GM20000 (cell line): ENCODE measurements at regions not wholly inside any gene's neighbourhood (a gene's known extent, or its start where the extent isn't known, plus 50 kb on each side); places are given as distances from the start of the nearest gene placed in this dataset.

Source experiments
- DNase-seq: peaks from one replicate; pipeline ENCODE4 v3.0.0; 2012; ENCODE audit warnings: low spot score
- CTCF ChIP-seq: IDR thresholded peaks from 2 replicates; pipeline ENCODE4 v1.5.1; 2012; ENCODE audit warnings: mild to moderate bottlenecking, control low read depth; ENCODE audit errors: extremely low read depth, missing control alignments

DNA sequence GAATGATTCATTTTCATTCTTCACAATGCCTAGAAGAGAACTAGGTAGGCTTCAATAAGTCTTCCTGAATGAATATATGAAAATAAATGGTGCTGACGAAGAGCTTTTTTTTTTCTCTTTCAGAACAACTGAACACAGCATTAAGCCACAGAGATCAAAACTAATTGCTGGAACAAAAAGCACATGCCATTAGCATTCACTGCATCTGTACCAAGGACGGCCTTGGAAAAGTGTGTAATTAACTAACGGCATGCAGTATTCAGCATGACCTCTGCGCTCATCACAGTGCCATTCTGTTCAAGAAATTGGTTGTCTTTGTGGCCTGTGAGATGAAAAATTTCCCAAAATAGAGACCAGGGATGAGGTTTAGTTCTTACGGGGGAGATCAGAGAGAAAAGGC lies 99.3 kb downstream of the NUDT12 start:
- DNase-seq: no peak

DNA sequence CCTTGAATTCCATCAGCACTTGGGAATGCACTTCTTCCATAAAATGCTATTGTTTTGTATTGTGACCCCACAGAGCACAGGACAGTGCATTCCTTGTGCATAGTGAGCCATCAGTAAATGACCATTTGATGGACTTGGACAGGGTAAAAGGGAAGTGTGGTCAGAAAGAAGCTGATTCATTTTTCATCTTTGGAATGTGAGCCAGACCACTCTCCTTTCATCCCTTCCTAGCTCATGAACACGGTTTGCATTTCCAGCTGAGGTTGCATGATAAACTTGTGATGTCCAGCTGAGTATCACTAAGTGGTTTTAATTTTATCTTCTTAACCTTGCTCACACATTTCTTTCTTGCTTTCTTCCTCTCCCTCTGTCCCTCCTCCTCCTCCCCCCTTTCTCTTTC lies 101.3 kb downstream of the NUDT12 start:
- TF ChIP-seq CTCF: no peak
- DNase-seq: no peak

More for the DNA sequence above, 99.3 kb downstream of the NUDT12 start:
- TF ChIP-seq CTCF: no peak

GRCh38 chr5:103458497-103459040 lies 104.0 kb downstream of the NUDT12 start:
- no peak for DNase-seq
- TF ChIP-seq CTCF: no peak

DNA sequence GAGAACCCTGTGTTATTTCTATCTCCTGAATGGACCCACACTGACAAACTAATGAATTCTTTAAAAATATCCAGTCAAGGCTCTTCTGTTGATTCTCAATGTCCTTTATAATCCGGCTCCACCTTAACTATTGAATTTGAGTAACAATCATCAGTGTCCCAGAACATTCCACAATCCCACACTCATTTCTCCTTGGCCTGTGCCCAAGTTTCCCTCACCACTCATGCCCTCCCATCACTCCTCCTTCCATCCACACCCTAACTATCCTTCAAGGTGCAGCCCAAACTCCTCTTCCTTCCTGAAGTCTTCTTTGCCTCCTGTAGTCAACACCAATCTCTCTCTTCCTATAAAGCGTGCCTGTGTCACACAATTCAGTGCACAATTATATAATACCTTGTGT lies 106.1 kb downstream of the NUDT12 start:
- no peak for TF ChIP-seq CTCF
- DNase-seq: no peak

GRCh38 chr5:103455796-103456195 lies 106.8 kb downstream of the NUDT12 start:
- DNase-seq: no peak
- TF ChIP-seq CTCF: no peak

DNA sequence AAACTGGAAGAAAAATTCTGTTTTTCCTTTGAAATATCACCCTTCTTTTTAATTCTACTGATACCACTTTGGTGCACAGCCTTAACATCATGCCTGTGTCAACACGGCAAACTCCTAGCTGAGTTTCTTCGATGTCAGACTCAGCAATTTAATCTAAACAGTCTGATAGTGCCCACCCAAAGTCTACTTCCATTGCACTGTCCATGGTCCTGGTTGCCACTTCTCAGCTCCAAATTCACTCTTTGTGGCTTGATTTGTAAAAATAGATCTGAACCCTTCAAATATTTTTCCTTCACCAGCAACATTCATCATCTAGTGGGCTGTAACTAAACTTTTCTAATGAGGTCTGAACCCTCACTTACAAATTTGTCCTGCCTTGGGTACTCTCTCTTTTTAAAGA lies 107.8 kb downstream of the NUDT12 start:
- no peak for TF ChIP-seq CTCF
- no peak for DNase-seq

- TF ChIP-seq CTCF: no peak
- no peak for DNase-seq
Measured at GRCh38 chr5:103452666-103453065, 109.9 kb downstream of the NUDT12 start.
